A673 (cell line): ENCODE measurements at regions not wholly inside any gene's neighbourhood (a gene's known extent, or its start where the extent isn't known, plus 50 kb on each side); places are given as distances from the start of the nearest gene placed in this dataset.
"Not testable (repeated sequence)": the region's sequence is repeated elsewhere in the genome, so short reads cannot be mapped to it uniquely, and the experiment has no call there.

Experiments
- BruUV-seq: library from RNA; stranded (reverse); fragments of 400-500 nt; replicated peaks from 2 replicates; lab custom pipeline; 2021; lab: Mats Ljungman, UMichigan
- CTCF ChIA-PET: fragments of 300-600 bp; sonication (Branson Sonifier 250); formaldehyde crosslinking; loops from one replicate; lab custom pipeline; 2022; ENCODE audit warnings: antibody characterized with exemption; lab: Charles Lee
- POLR2A ChIA-PET: fragments of 300-600 bp; sonication (Branson Sonifier 250); formaldehyde crosslinking; loops from one replicate; lab custom pipeline; 2022; ENCODE audit warnings: antibody characterized with exemption; ENCODE audit not compliant: low non-redundant PET; lab: Charles Lee
- DNase-seq: peaks from one replicate; pipeline ENCODE4 v3.0.0-alpha.2; 2015; ENCODE audit warnings: low spot score
- H3K27ac ChIP-seq: fragments of 200-600 bp; sonication (generic); 2 replicates; pipeline ENCODE4 v1.5.1; 2016; ENCODE audit warnings: mixed run types, low read depth, mild to moderate bottlenecking, mixed read lengths, antibody characterized with exemption, low read length; ENCODE audit not compliant: poor library complexity, severe bottlenecking
- H3K27me3 ChIP-seq: fragments of 200-600 bp; sonication (generic); replicated peaks from 2 replicates; pipeline ENCODE4 v1.6.1; 2017; ENCODE audit warnings: mixed run types, low read depth, mild to moderate bottlenecking, mixed read lengths, antibody characterized with exemption, low read length; ENCODE audit not compliant: insufficient read depth, poor library complexity
- H3K36me3 ChIP-seq: fragments of 200-600 bp; sonication (generic); 2 replicates; pipeline ENCODE4 v1.6.1; 2016; ENCODE audit warnings: mixed run types, mild to moderate bottlenecking, mixed read lengths, antibody characterized with exemption, low read length; ENCODE audit not compliant: insufficient read depth, poor library complexity, severe bottlenecking
- H3K4me1 ChIP-seq: fragments of 200-600 bp; sonication (generic); 2 replicates; pipeline ENCODE4 v1.6.1; 2017; ENCODE audit warnings: mixed run types, mild to moderate bottlenecking, mixed read lengths, antibody characterized with exemption, low read length; ENCODE audit not compliant: insufficient read depth, poor library complexity, severe bottlenecking
- H3K4me3 ChIP-seq: fragments of 200-600 bp; sonication (generic); 2 replicates; pipeline ENCODE4 v1.5.1; 2016; ENCODE audit warnings: low read depth, mixed run types, mild to moderate bottlenecking, mixed read lengths, low read length; ENCODE audit not compliant: poor library complexity, severe bottlenecking
- H3K9me3 ChIP-seq: fragments of 200-600 bp; sonication (generic); 2 replicates; pipeline ENCODE4 v1.6.1; 2016; ENCODE audit warnings: mixed run types, low read depth, mild to moderate bottlenecking, mixed read lengths, antibody characterized with exemption, low read length; ENCODE audit not compliant: poor library complexity, severe bottlenecking
- CTCF ChIP-seq: fragments of 300-800, 200-600 bp; sonication (generic); conservative IDR thresholded peaks from 2 replicates; pipeline ENCODE4 v1.5.1; 2017; ENCODE audit warnings: low read depth, mild to moderate bottlenecking, antibody characterized with exemption, low read length, moderate library complexity, mixed read lengths
- EZH2 ChIP-seq: fragments of 200-600 bp; sonication (generic); IDR thresholded peaks from 2 replicates; pipeline ENCODE4 v1.6.1; 2017; ENCODE audit warnings: borderline replicate concordance, low read depth, mild to moderate bottlenecking, mixed read lengths, antibody characterized with exemption, low read length; ENCODE audit not compliant: poor library complexity, severe bottlenecking
- intact Hi-C: fragments of 100-400 bp; cut with micrococcal nuclease; formaldehyde crosslinking; loops from one replicate; pipeline ENCODE4 v1.10.0; 2022; ENCODE audit not compliant: unreplicated experiment

GRCh38 chr2:239549711-239550255 lies 149.0 kb upstream of the HDAC4 start:
- no peaks in the 10 kb centered on the region for H3K36me3 ChIP-seq
- ChIA-PET CTCF (no interaction called here), POLR2A (no interaction called here)
- no peak for DNase-seq
- no peak for TF ChIP-seq CTCF
- TF ChIP-seq EZH2: no peak
- no peaks in the 10 kb centered on the region for H3K9me3 ChIP-seq
- intact Hi-C loops: no loop called here
- BruUV-seq: no TSS peak
- no peaks in the 10 kb centered on the region for H3K4me1 ChIP-seq
- H3K27me3 ChIP-seq: peaks cover 13% of the 10 kb centered on the region
- H3K4me3 ChIP-seq: no peak overlapping the region
- H3K27ac ChIP-seq: no peak overlapping the region

DNA sequence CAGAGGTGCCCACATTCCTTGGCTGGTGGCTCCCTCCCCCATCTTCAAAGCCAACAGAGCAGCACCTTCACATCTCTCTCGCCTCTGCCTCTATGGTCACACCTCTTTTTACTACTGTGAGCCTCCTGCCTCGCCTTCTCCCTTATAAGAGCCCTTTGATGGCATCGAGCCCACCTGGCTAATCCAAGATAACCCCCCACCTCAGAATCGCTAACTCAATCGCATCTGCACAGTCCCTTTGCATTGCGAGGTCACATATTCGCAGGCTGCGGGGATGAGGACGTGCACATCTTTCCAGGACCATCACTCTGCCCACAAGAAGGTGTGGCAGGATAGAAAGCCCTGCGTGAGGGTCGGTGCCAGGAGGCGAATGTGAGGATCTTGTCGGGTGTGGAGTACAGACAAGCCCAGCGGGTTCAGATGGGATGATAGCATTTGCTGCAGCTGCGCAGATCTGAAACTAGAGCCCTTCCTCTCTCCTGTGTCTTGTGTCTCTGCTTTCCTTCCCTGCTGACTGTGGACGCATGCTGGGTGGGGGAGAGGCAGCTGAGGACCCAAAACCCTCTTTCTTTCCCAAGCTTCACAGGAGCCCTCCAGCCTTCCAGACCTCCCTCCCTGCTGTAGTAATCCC lies 148.3 kb upstream of the HDAC4 start:
- H3K27ac ChIP-seq: no peak overlapping the region
- peaks cover 9% of the 10 kb centered on the region for H3K27me3 ChIP-seq
- ChIA-PET POLR2A (no interaction called here), CTCF (no interaction called here)
- no peaks in the 10 kb centered on the region for H3K4me1 ChIP-seq
- intact Hi-C loops: no loop called here
- H3K36me3 ChIP-seq: no peaks in the 10 kb centered on the region
- H3K9me3 ChIP-seq: no peaks in the 10 kb centered on the region
- DNase-seq: no peak
- H3K4me3 ChIP-seq: no peak overlapping the region
- no TSS peak for BruUV-seq
- no peak for TF ChIP-seq EZH2
- TF ChIP-seq CTCF: no peak

- TF ChIP-seq EZH2 (no peak), CTCF (no peak)
- Histone ChIP-seq H3K27me3 (peaks cover 9% of the 10 kb centered on the region), H3K4me3 (no peak overlapping the region), H3K27ac (no peak overlapping the region), H3K4me1 (no peaks in the 10 kb centered on the region), H3K9me3 (no peaks in the 10 kb centered on the region), H3K36me3 (no peaks in the 10 kb centered on the region)
- CTCF ChIA-PET: no interaction called here
- intact Hi-C loops: no loop called here
- POLR2A ChIA-PET: no interaction called here
- no TSS peak for BruUV-seq
- DNase-seq: no peak
These were observed 147.6 kb upstream of the HDAC4 start for GRCh38 chr2:239548451-239548871.

DNA sequence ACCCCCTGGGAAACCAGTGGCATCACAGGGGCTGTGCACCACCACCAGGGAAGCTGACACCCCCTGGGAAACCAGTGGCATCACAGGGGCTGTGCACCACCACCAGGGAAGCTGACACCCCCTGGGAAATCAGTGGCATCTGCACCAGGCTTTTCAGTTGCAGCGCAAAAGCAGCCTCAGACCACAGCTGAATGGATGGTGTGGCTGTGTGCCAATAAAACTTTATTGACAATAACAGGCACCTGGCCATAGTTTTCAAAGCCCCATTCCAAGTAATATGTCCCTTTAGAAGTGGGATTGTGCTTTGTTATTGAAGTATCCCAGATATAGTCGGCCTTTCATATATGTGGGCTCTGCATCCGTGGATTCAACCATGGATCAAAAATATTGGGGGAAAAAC lies 146.3 kb upstream of the HDAC4 start:
- H3K4me3 ChIP-seq, H3K36me3 ChIP-seq, BruUV-seq, DNase-seq, intact Hi-C loops, H3K4me1 ChIP-seq, POLR2A ChIA-PET, H3K27ac ChIP-seq, H3K9me3 ChIP-seq, CTCF ChIA-PET: not testable (repeated sequence)
- peaks cover 16% of the 10 kb centered on the region for H3K27me3 ChIP-seq
